Neural progenitor cell (in vitro differentiated cells): ENCODE measurements at regions not wholly inside any gene's neighbourhood (a gene's known extent, or its start where the extent isn't known, plus 50 kb on each side); places are given as distances from the start of the nearest gene placed in this dataset.
A peak's percentile ranks its signal among the peaks of the same experiment; 100 is the strongest.

Source experiments
- DNase-seq: peaks from one replicate; pipeline ENCODE4 v3.0.0-alpha.2; 2016; ENCODE audit warnings: low spot score
- H2AFZ ChIP-seq: fragments of 200-600 bp; sonication (generic); replicated peaks from 2 replicates; pipeline ENCODE4 v1.6.1; 2016; ENCODE audit warnings: antibody characterized with exemption
- H3F3A ChIP-seq: fragments of 200-600 bp; sonication (generic); 2 replicates; pipeline ENCODE4 v1.6.1; 2016; ENCODE audit warnings: antibody characterized with exemption, low read depth
- H3K27ac ChIP-seq: fragments of 200-600 bp; sonication (generic); 2 replicates; pipeline ENCODE4 v1.5.1; 2016; ENCODE audit warnings: mild to moderate bottlenecking
- H3K27me3 ChIP-seq: fragments of 200-600 bp; sonication (generic); 2 replicates; pipeline ENCODE4 v1.6.1; 2016; ENCODE audit warnings: mild to moderate bottlenecking, moderate library complexity
- H3K36me3 ChIP-seq: fragments of 200-600 bp; sonication (generic); 2 replicates; pipeline ENCODE4 v1.5.1; 2016
- H3K4me1 ChIP-seq: fragments of 200-600 bp; sonication (generic); 2 replicates; pipeline ENCODE4 v1.6.1; 2016; ENCODE audit warnings: mixed run types
- H3K4me2 ChIP-seq: fragments of 200-600 bp; sonication (generic); 2 replicates; pipeline ENCODE4 v1.6.1; 2016
- H3K4me3 ChIP-seq: fragments of 200-600 bp; sonication (generic); 2 replicates; pipeline ENCODE4 v1.5.1; 2016
- H3K79me2 ChIP-seq: fragments of 200-600 bp; sonication (generic); 2 replicates; pipeline ENCODE4 v1.6.1; 2016; ENCODE audit warnings: low read depth
- H3K9ac ChIP-seq: fragments of 200-600 bp; sonication (generic); 2 replicates; pipeline ENCODE4 v1.6.1; 2016
- H3K9me3 ChIP-seq: fragments of 200-600 bp; sonication (generic); 2 replicates; pipeline ENCODE4 v1.5.1; 2016; ENCODE audit warnings: low read depth
- H4K20me1 ChIP-seq: fragments of 200-600 bp; sonication (generic); 2 replicates; pipeline ENCODE4 v1.6.1; 2016; ENCODE audit warnings: low read depth
- H3K27ac Mint-ChIP-seq: 3 replicates; pipeline ENCODE4 v1.8.0; 2021; ENCODE audit warnings: mixed read lengths
- H3K27me3 Mint-ChIP-seq: 2 replicates; pipeline ENCODE4 v1.8.0; 2022; ENCODE audit warnings: low read depth, mild to moderate bottlenecking, inconsistent platforms, moderate library complexity, mixed read lengths; ENCODE audit not compliant: insufficient read depth
- H3K36me3 Mint-ChIP-seq: 3 replicates; pipeline ENCODE4 v1.8.0; 2021; ENCODE audit warnings: mixed read lengths
- H3K4me1 Mint-ChIP-seq: 3 replicates; pipeline ENCODE4 v1.8.0; 2021; ENCODE audit warnings: mixed read lengths
- H3K4me3 Mint-ChIP-seq: 3 replicates; pipeline ENCODE4 v1.8.0; 2021; ENCODE audit warnings: mild to moderate bottlenecking, moderate library complexity, mixed read lengths
- H3K9me3 Mint-ChIP-seq: 3 replicates; pipeline ENCODE4 v1.8.0; 2020; ENCODE audit warnings: mixed read lengths
- CTCF ChIP-seq: fragments of 200-600 bp; sonication (generic); IDR thresholded peaks from 2 replicates; pipeline ENCODE4 v1.5.1; 2017; ENCODE audit warnings: antibody characterized with exemption, mild to moderate bottlenecking
- EZH2 ChIP-seq: fragments of 200-600 bp; sonication (generic); IDR thresholded peaks from 2 replicates; pipeline ENCODE4 v1.6.1; 2017; ENCODE audit warnings: antibody characterized with exemption, mild to moderate bottlenecking, moderate library complexity
- EZH2phosphoT487 ChIP-seq: fragments of 200-600 bp; sonication (generic); IDR thresholded peaks from 2 replicates; pipeline ENCODE4 v1.6.1; 2017; ENCODE audit warnings: antibody characterized with exemption

DNA sequence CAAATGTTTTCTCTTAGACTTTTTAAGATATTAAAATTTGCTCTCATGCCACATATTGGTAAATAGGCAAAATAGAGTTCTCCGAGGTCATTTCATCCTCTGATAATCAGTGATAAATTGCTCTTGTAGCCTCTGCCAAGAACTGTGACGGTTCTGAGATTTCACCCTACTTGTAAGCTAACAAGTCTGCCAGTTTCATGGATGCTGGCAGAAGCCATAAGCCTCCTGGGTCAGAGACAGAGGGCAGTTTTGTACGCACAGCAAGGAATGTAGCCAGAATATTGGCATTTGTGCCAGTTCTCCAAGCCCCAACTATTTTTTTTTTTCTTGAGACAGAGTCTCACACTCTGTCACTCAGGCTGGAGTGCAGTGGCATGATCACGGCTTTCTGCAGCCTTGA is 945.0 kb upstream of the WWC1 start:
- Mint-ChIP-seq H3K27me3 (peaks cover 3% of the 10 kb centered on the region), H3K4me3 (no peak overlapping the region), H3K9me3 (no peaks in the 10 kb centered on the region), H3K4me1 (peaks cover 7% of the 10 kb centered on the region), H3K27ac (no peak overlapping the region), H3K36me3 (no peaks in the 10 kb centered on the region)
- Histone ChIP-seq H3F3A (peaks cover 4% of the 10 kb centered on the region), H3K4me2 (no peak overlapping the region), H3K27ac (no peak overlapping the region), H4K20me1 (no peaks in the 10 kb centered on the region), H3K36me3 (no peaks in the 10 kb centered on the region), H3K4me3 (no peak overlapping the region), H3K27me3 (no peaks in the 10 kb centered on the region), H3K9ac (no peak overlapping the region), H3K9me3 (no peaks in the 10 kb centered on the region), H3K4me1 (peaks cover 3% of the 10 kb centered on the region), H2AFZ (no peak overlapping the region), H3K79me2 (no peaks in the 10 kb centered on the region)
- DNase-seq, result no peak
- TF ChIP-seq CTCF, result no peak
- TF ChIP-seq EZH2, result no peak
- no peak for TF ChIP-seq EZH2phosphoT487

GRCh38 chr5:167348251-167348926 is 943.1 kb upstream of the WWC1 start:
- Histone ChIP-seq H3K4me2 (no peak overlapping the region), H3K27ac (no peak overlapping the region), H3K27me3 (no peaks in the 10 kb centered on the region), H3K79me2 (no peaks in the 10 kb centered on the region), H3K4me1 (peaks cover 3% of the 10 kb centered on the region), H3K9me3 (no peaks in the 10 kb centered on the region), H3K4me3 (no peak overlapping the region), H2AFZ (no peak overlapping the region), H3F3A (peaks cover 4% of the 10 kb centered on the region), H3K9ac (no peak overlapping the region), H3K36me3 (no peaks in the 10 kb centered on the region), H4K20me1 (no peaks in the 10 kb centered on the region)
- Mint-ChIP-seq H3K9me3 (no peaks in the 10 kb centered on the region), H3K4me3 (no peak overlapping the region), H3K27ac (no peak overlapping the region), H3K36me3 (no peaks in the 10 kb centered on the region), H3K4me1 (peaks cover 19% of the 10 kb centered on the region), H3K27me3 (peaks cover 3% of the 10 kb centered on the region)
- peak; percentile 12 for DNase-seq
- no peak for TF ChIP-seq EZH2
- no peak for TF ChIP-seq CTCF
- TF ChIP-seq EZH2phosphoT487, result no peak

GRCh38 chr5:167348980-167349379 is 942.5 kb upstream of the WWC1 start:
- Histone ChIP-seq H3F3A (peaks cover 4% of the 10 kb centered on the region), H3K4me1 (peaks cover 3% of the 10 kb centered on the region), H3K27ac (no peak overlapping the region), H3K4me2 (no peak overlapping the region), H4K20me1 (no peaks in the 10 kb centered on the region), H3K79me2 (no peaks in the 10 kb centered on the region), H3K4me3 (no peak overlapping the region), H3K9me3 (no peaks in the 10 kb centered on the region), H2AFZ (no peak overlapping the region), H3K36me3 (no peaks in the 10 kb centered on the region), H3K27me3 (no peaks in the 10 kb centered on the region), H3K9ac (no peak overlapping the region)
- TF ChIP-seq EZH2 (no peak), CTCF (no peak), EZH2phosphoT487 (no peak)
- peaks cover 22% of the 10 kb centered on the region for H3K4me1 Mint-ChIP-seq
- H3K36me3 Mint-ChIP-seq, result no peaks in the 10 kb centered on the region
- no peak overlapping the region for H3K4me3 Mint-ChIP-seq
- H3K27ac Mint-ChIP-seq, result no peak overlapping the region
- H3K9me3 Mint-ChIP-seq, result no peaks in the 10 kb centered on the region
- peaks cover 3% of the 10 kb centered on the region for H3K27me3 Mint-ChIP-seq
- no peak for DNase-seq
